GM19452 (cell line): ENCODE measurements at regions not wholly inside any gene's neighbourhood (a gene's known extent, or its start where the extent isn't known, plus 50 kb on each side); places are given as distances from the start of the nearest gene placed in this dataset.
"Not testable (repeated sequence)": the region's sequence is repeated elsewhere in the genome, so short reads cannot be mapped to it uniquely, and the experiment has no call there.

Experiments used
- ATAC-seq: cut with Tn5 transposase; IDR thresholded peaks from one replicate; pipeline ENCODE4 v1.9.1; 2021; ENCODE audit not compliant: unreplicated experiment

- ATAC-seq, result not testable (repeated sequence)
Measured at GRCh38 chr9:41367301-41367700, 178.2 kb upstream of the ZNG1F start.

DNA sequence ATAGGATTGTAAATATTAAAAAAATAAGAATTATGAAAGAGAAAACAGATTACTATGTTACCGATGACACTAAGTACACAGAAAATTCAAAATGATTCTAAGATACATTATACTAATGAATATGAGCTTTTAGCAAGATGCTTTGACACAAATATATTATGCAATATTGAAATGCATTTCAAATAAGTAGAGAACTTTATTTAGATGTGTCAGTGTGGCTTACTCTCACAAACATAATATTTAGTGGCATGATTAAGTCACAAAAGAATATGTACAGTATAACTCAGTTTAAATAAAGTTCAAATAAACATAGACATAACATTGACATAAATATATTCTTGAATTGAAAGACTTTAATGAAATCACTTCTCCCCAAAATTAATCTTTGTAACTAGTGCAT, 172.7 kb upstream of the ZNG1F start:
- not testable (repeated sequence) for ATAC-seq

- not testable (repeated sequence) for ATAC-seq
Measured at GRCh38 chr9:41359116-41359515, 170.0 kb upstream of the ZNG1F start.

DNA sequence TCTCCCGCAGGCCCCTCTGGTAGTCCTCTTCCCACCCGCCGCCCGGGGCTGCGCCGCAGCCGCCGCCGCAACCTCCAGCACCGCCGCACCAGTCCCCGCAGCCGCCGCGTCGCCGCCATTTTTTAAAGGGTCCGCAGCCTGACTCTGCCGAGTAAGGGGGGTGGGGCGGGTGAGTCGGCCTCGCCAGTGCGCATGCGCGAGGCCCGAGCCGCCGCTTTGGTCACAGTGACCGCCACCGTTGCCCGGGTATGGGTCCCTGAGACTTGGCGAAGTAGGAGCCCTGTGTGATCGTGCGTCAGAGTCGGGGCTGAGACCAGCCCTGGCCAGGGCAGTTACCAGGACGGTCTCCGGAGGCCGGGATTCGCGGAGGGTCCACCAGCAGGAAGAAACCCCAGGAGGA, 169.6 kb upstream of the ZNG1F start:
- ATAC-seq, result not testable (repeated sequence)

DNA sequence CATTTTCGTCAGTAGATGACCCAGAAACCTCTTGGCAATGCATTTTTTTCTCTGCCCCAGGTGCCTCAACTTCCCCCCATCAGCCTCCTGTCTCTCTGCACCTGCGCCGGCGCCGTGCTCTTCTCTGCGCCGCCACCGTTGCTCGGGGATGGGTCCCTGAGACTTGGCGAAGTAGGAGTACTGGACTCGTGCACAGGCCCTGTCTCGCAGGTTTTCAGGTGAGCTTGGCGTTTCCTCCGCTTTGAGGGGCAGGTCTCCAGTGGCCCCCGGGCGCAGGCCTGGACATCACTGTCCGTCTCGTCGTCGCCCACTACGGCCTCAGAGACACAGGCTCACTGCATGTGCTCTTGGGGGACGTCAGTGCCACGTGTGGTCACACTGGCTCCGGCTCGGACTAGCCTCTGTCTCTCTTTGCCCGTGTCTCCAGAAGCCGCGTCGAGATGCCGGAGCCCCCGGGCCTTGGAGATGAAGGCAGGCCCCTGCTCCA, 168.8 kb upstream of the ZNG1F start:
- ATAC-seq, result not testable (repeated sequence)

DNA sequence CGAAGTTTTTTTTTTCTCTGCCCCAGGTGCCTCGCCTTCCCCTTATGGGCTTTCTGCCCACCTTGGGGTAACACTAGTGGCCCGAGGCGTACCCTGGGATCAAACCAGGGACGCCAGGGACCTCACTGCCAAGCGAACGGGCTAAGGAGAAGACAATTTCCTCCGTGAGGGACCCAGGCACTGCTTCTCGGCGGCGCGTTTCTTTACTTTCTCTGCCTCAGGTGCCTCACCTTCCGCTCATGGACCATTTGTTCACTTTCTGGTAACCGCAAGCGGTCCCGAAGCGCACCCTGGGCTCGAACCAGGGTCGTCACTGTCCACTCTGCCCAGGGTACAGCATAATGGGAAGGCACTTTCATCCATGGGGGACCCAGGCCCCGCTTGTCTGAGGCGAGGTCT, 168.2 kb upstream of the ZNG1F start:
- ATAC-seq, result not testable (repeated sequence)

GRCh38 chr9:41356588-41357349, 167.7 kb upstream of the ZNG1F start:
- not testable (repeated sequence) for ATAC-seq

DNA sequence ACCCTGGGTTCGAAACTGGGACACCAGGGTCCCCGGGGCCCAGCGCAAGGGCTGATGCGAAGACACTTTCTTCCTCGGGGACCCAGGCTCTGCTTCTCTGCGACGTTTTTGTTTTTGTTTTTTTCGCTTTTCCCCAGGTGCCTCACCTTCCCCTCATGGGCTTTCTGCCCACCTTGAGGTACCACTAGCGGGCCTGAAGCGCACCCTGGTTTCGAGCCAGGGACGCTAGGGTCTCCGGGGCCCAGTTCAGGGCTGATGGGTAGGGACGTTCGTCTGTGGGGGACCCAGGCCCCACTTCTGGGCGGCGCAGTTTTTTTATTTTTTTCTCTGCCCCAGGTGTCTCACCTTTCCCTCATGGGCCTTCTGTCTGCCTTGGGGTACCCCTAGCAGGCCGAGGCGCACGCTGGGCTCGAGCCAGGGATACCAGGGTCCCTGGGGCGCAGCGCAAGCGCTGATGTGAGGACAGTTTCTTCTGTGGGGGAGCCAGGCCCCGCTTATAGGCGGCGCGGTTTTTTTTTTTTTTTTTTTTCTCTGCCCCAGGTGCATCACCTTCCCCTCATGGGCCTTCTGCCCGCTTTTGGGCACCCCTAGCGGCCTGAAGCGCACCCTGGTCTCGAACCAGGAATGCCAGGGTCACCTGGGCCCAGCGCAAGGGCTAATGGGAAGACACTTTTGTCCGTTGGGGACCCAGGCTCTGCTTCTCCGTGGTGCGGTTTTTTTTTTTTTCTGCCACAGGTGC, 166.8 kb upstream of the ZNG1F start:
- not testable (repeated sequence) for ATAC-seq

DNA sequence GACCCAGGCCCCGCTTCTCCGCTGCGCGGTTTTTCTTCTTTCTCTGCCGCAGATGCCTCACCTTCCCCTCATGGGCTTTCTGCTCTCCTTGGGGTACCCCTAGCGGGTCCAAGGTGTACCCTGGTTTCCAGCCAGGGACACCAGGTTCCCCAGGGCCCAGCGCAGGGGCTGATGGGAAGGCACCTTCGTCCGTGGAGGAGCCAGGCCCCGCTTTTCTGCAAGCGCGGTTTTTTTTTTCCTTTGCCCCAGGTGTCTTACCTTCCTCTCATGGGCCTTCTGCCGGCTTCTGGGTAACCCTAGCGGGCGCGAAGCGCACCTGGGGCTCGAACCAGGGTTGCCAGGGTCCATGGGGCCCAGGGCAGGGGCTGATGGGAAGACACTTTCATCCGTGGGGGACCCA, 165.9 kb upstream of the ZNG1F start:
- ATAC-seq, result not testable (repeated sequence)

GRCh38 chr9:41354060-41354934, 165.2 kb upstream of the ZNG1F start:
- not testable (repeated sequence) for ATAC-seq

DNA sequence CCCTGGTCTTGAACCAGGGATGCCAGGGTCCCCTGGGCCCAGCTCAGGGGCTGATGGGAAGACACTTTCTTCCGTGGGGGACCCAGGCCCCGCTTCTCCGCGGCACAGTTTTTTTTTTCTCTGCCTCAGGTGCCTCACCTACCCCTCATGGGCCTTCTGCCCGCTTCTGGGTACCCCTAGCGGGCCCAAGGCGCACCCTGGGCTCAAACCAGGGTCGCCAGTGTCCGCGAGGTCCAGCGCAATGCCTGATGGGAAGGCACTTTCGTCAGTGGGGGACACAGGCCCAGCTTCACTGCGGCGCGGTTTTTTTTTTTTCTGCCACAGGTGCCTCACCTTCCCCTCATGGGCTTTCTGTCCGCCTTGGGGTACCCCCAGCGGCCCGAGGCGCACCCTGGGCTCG, 163.9 kb upstream of the ZNG1F start:
- not testable (repeated sequence) for ATAC-seq

GRCh38 chr9:41352390-41352789, 163.3 kb upstream of the ZNG1F start:
- not testable (repeated sequence) for ATAC-seq

- ATAC-seq, result not testable (repeated sequence)
Measured at GRCh38 chr9:41347893-41348292, 158.8 kb upstream of the ZNG1F start.

DNA sequence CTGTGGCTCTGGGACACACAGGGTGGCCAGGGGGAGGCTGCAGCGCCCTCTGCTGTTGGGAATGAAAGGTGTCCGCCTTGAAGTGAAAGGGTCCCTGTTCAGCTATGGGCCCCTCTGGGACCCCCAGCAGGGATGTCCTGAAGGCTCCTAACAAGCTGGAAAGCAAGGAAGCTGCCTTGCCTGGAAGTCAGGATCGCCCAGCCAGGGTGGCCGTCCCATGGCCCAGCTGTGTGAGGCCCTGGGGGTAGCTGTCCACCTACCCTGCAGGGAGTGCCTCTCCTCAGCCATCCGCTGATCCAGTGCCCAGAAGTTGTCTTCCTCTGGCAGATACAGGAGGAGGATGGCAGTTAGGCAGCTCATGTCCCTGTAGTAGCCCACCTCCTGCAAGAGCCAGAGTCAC, 143.4 kb upstream of the ZNG1F start:
- not testable (repeated sequence) for ATAC-seq

DNA sequence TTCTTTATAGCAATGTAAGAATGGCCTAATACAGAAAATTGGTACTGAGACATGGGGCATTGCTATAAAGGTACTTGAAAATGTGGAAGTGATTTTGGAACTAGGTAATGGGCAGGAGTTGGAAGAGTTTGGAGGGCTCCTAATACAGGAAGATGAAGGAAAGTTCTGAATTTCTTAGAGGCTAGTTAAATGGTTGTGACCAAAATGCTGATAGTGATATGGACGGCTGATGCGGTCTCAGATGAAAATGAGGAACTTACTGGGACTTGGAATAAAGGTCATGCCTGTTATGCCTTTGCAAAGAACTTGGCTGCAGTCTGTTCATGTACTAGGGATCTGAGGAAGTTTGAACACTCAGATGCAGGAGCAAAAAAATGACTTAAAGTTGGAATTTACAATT, 132.2 kb upstream of the ZNG1F start:
- ATAC-seq, result not testable (repeated sequence)

GRCh38 chr9:41308953-41309352, 119.8 kb upstream of the ZNG1F start:
- ATAC-seq, result not testable (repeated sequence)

GRCh38 chr9:41285744-41286143, 96.6 kb upstream of the ZNG1F start:
- not testable (repeated sequence) for ATAC-seq

DNA sequence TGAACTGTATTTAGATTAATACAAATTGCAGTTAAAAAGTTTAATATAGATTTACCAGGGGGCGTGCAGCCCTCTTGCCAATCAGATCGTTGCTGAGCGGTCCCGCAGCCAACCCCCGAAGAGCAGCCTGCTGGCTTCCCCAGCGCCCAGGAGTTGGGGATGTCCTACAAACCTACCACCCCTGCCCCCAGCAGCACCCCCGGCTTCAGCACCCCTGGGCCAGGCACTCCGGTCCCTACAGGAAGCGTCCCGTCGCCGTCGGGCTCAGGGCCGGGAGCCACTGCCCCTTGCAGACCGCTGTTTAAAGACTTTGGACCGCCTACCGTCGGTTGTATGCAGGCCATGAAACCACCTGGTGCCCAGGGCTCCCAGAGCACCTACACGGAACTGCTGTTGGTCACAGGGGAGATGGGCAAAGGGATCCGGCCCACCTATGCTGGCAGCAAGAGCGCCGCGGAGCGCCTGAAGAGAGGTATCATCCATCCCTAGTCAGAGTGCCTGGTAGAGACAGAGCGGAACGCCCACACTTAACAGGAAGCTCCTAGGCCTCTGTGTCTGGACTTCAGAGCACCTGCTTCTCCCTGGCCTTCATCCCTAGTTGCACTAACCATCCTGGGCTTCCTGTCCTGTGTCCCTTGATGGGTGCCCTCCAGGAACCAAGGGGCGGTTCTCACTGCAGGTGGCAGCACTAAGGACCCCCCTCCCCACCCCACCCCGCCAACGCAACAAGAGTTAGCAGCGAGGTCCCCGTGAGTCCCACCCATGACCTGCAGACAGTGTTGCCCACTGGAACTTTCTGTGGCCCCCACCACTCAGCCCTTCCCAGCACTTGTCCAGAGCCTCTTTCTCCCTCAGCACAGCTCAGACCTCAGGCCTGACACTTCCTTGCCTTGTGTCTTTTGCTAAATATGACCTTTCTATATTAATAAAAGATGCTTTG, 91.5 kb upstream of the ZNG1F start:
- ATAC-seq, result not testable (repeated sequence)

GRCh38 chr9:41279437-41279836, 90.3 kb upstream of the ZNG1F start:
- ATAC-seq, result not testable (repeated sequence)

DNA sequence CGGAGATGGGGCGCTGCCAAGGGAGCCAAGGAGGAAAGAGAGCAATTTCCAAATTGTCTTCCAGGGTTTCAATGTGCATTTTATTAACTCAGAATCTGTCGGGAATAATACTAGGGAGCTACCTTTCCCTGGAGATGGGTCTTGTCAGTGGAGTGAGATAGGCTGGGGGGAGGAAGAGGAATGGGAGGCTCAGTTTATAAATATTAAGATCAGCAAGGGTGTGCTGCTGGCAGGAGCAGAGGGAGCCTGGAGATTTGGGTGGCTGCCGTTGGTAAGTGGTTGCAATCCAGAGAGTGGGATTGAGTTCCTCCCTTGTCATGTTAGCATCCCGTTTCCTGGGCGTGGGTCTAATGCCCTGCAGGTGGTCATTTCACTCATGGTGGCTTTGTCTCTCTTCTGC, 89.9 kb upstream of the ZNG1F start:
- not testable (repeated sequence) for ATAC-seq
